Upper lobe of left lung (tissue), 6 donors: ENCODE measurements at regions not wholly inside any gene's neighbourhood (a gene's known extent, or its start where the extent isn't known, plus 50 kb on each side); places are given as distances from the start of the nearest gene placed in this dataset.

Experiments
- ATAC-seq, 2 donors: fragments of 200-7000 bp; cut with Tn5 transposase; one replicate each; pipeline ENCODE4 v1.9.1; 2022; ENCODE audit warnings: mild to moderate bottlenecking in 2 of 2, moderate library complexity in 2 of 2; ENCODE audit not compliant: low FRiP score in 2 of 2
- DNase-seq, 2 donors: peaks; one replicate each; pipeline ENCODE4 v3.0.0-alpha.2; 2019 to 2020
- H3K27ac ChIP-seq, 4 donors: fragments of 200-600 bp; sonication (generic); one replicate each; pipeline ENCODE4 v1.5.1; 2016 to 2019
- H3K27me3 ChIP-seq, 4 donors: fragments of 200-600 bp; sonication (generic); one replicate each; pipeline ENCODE4 v1.5.1; 2017 to 2019
- H3K36me3 ChIP-seq, 4 donors: fragments of 200-600 bp; sonication (generic); one replicate each; pipeline ENCODE4 v1.5.1; 2016 to 2019
- H3K4me1 ChIP-seq, 4 donors: fragments of 200-600 bp; sonication (generic); one replicate each; pipeline ENCODE4 v1.5.1; 2018 to 2019
- H3K4me3 ChIP-seq, 4 donors: fragments of 200-600 bp; sonication (generic); one replicate each; pipeline ENCODE4 v1.5.1; 2017 to 2019; ENCODE audit warnings: mild to moderate bottlenecking in 2 of 4, moderate library complexity in 1 of 4
- H3K9me3 ChIP-seq, 4 donors: fragments of 200-600 bp; sonication (generic); one replicate each; pipeline ENCODE4 v1.5.1; 2018 to 2019
- CTCF ChIP-seq, 6 experiments: fragments of 450-650 bp in 4 of 6; fragments of 200-600 bp in 2 of 6; sonication (generic) in 2 of 6; IDR thresholded peaks; one replicate each; pipeline ENCODE4 v1.5.1; 2016 to 2019; ENCODE audit warnings: antibody characterized with exemption in 6 of 6
- EP300 ChIP-seq, 4 donors: sonication (generic); formaldehyde crosslinking; IDR thresholded peaks; one replicate each; pipeline ENCODE4 v1.5.1; 2017; ENCODE audit warnings: antibody characterized with exemption in 4 of 4, control low read depth in 2 of 4
- POLR2A ChIP-seq, 4 donors: fragments of 450-650 bp; IDR thresholded peaks; one replicate each; pipeline ENCODE4 v1.5.1; 2016 to 2017; ENCODE audit warnings: antibody characterized with exemption in 4 of 4, mild to moderate bottlenecking in 2 of 4
- POLR2AphosphoS5 ChIP-seq, 2 donors: sonication (generic); formaldehyde crosslinking; IDR thresholded peaks; one replicate each; pipeline ENCODE4 v1.5.1; 2017; ENCODE audit warnings: antibody characterized with exemption in 2 of 2
- WGBS, 2 donors: methylation state at CpG; one replicate each; pipeline ENCODE4 v1.1.5; 2017 to 2018; 5-methylcytosine and 5-hydroxymethylcytosine counted together
- donor health status: DM: no; HTN: no; CAD: no; lungs with moderate emphysema.
- donor health status: DM: no; HTN: yes; CAD: no; lungs with severe emphysema.

GRCh38 chr6:150312395-150312794, 56.4 kb upstream of the IYD start:
- 74 to 83% methylated on average over 5 of the region's 5 CpGs for WGBS, 2 donors
- Histone ChIP-seq H3K27me3 (no peaks in the 10 kb centered on the region), H3K9me3 (no peaks in the 10 kb centered on the region), H3K27ac (no peak overlapping the region), H3K4me1 (peaks cover 0 to 3% (median 1%) of the 10 kb centered on the region in 4 donors), H3K36me3 (no peaks in the 10 kb centered on the region), H3K4me3 (no peak overlapping the region)
- DNase-seq (no peak), ATAC-seq (no peak)
- TF ChIP-seq POLR2AphosphoS5 (IDR thresholded peaks at IDR 0.05) (no peak), EP300 (IDR thresholded peaks at IDR 0.05) (no peak), CTCF (IDR thresholded peaks at IDR 0.05) (no peak), POLR2A (IDR thresholded peaks at IDR 0.05) (no peak)

GRCh38 chr6:150312844-150313584, 55.8 kb upstream of the IYD start:
- no peak overlapping the region for H3K4me3 ChIP-seq
- H3K27me3 ChIP-seq, result no peaks in the 10 kb centered on the region
- no peak overlapping the region for H3K27ac ChIP-seq
- peaks cover 0 to 3% (median 1%) of the 10 kb centered on the region in 4 donors for H3K4me1 ChIP-seq
- no peaks in the 10 kb centered on the region for H3K9me3 ChIP-seq
- no peak for ATAC-seq
- no peaks in the 10 kb centered on the region for H3K36me3 ChIP-seq
- TF ChIP-seq POLR2A (IDR thresholded peaks at IDR 0.05) (no peak), CTCF (IDR thresholded peaks at IDR 0.05) (no peak), EP300 (IDR thresholded peaks at IDR 0.05) (no peak), POLR2AphosphoS5 (IDR thresholded peaks at IDR 0.05) (no peak)
- WGBS, 2 donors, result 93 to 97% methylated on average over 7 of the region's 7 CpGs
- no peak for DNase-seq

DNA sequence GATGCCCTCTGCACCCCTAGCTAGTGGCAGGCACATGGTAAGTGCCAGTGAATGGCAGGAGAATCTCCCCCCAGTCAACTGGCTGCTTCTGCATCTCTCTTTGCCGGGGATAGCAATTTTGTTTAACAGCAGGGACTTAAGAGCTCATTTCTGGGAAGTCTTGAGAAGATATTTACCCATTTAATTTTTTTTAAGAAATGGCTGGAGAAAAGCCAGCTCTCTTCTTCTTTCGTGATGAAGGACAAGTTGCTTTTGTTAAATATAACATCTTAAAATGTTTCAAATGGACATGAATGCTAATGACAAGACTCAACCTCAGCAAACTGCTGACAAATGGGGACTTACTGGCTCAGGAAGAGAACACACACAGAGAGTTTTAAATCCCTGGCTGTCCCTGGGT, 55.0 kb upstream of the IYD start:
- no peak for TF ChIP-seq EP300 (IDR thresholded peaks at IDR 0.05)
- TF ChIP-seq POLR2AphosphoS5 (IDR thresholded peaks at IDR 0.05), result no peak
- no peak for TF ChIP-seq POLR2A (IDR thresholded peaks at IDR 0.05)
- no peak for TF ChIP-seq CTCF (IDR thresholded peaks at IDR 0.05)
- 38 to 39% methylated on average over 2 of the region's 2 CpGs for WGBS, 2 donors
- H3K4me1 ChIP-seq, result peaks cover 0 to 3% (median 1%) of the 10 kb centered on the region in 4 donors
- H3K36me3 ChIP-seq, result no peaks in the 10 kb centered on the region
- DNase-seq (no peak), ATAC-seq (no peak)
- no peak overlapping the region for H3K4me3 ChIP-seq
- H3K27ac ChIP-seq, result no peak overlapping the region
- no peaks in the 10 kb centered on the region for H3K9me3 ChIP-seq
- no peaks in the 10 kb centered on the region for H3K27me3 ChIP-seq

DNA sequence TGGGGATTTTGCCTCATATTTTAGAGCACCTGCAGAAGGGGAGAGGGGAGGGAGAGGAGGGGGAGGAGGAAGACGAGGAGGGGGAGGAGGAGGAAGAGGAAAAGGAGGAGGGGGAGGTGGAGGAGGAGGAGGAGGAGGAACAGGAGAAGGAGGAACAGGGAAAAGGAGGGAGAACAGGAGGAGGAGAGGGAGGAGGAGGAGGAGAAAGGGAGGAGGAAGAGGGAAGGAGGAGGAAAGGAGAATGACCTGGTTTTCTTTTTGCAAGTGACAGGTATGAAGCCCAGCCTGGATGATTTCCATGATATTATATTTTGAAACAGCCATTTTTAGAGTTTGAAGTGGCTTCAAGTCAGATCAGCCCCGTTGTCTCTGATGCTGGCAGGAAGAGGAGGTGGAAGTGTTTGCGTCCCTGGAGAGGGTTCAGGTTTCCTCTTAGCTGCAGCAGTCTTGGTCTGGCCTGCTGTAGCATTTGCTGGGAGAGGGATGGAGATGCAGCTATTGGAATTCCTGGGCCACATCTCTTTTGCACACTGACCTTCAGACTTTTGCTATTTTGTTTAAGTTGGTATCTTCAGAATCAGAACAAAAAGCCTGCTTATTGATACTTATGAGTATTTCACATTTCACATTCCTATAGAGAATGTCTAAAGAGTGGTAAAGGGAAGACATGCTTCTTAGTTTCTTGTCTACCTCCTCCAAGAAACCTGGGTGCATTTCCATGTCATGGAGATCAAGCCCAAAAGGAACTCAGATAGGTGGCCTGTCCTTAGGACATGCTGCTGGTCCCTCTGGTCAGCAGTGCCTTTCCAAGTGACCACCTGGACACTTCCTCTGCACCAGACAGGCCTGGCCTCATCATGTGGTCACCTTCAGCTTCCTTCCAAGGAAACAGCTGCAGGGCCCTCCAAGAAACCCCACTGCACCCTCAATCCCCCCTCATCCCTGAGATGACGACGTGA, 54.3 kb upstream of the IYD start:
- Histone ChIP-seq H3K9me3 (no peaks in the 10 kb centered on the region), H3K27me3 (no peaks in the 10 kb centered on the region), H3K4me1 (peaks cover 0 to 3% (median 1%) of the 10 kb centered on the region in 4 donors), H3K27ac (no peak overlapping the region), H3K4me3 (no peak overlapping the region), H3K36me3 (no peaks in the 10 kb centered on the region)
- WGBS, 2 donors, result 36 to 65% methylated on average over 4 of the region's 5 CpGs
- ATAC-seq, result no peak
- no peak for TF ChIP-seq POLR2A (IDR thresholded peaks at IDR 0.05)
- TF ChIP-seq POLR2AphosphoS5 (IDR thresholded peaks at IDR 0.05), result no peak
- no peak for TF ChIP-seq EP300 (IDR thresholded peaks at IDR 0.05)
- no peak for TF ChIP-seq CTCF (IDR thresholded peaks at IDR 0.05)
- no peak for DNase-seq
